ENCODE measurements at regions not wholly inside any gene's neighbourhood (a gene's known extent, or its start where the extent isn't known, plus 50 kb on each side); places are given as distances from the start of the nearest gene placed in this dataset.

DNA sequence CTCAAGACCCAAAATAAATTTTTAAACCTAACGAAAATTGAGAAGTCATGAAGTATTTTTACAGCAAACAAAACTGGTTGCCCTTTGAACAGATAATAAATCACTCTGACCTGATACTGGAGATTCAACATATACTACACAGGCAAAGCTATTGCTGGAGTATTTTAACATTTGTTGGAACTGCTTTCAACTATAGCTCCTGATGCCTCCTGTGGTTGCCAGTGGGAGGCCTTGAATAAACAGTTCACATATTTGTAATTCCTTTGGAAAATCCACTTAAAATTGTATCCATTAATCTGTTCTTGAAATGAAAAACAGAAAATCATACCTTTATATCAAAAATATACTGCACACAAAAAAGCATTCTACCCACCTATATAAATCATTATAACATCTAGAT is 605.1 kb downstream of the KCTD8 start:
- H3K4me3 ChIP-seq (ENCODE audit: low read depth, low read length): no peak overlapping the region
- no peak for DNase-seq (ENCODE audit: low read depth)
- TF ChIP-seq, protein P1, sequence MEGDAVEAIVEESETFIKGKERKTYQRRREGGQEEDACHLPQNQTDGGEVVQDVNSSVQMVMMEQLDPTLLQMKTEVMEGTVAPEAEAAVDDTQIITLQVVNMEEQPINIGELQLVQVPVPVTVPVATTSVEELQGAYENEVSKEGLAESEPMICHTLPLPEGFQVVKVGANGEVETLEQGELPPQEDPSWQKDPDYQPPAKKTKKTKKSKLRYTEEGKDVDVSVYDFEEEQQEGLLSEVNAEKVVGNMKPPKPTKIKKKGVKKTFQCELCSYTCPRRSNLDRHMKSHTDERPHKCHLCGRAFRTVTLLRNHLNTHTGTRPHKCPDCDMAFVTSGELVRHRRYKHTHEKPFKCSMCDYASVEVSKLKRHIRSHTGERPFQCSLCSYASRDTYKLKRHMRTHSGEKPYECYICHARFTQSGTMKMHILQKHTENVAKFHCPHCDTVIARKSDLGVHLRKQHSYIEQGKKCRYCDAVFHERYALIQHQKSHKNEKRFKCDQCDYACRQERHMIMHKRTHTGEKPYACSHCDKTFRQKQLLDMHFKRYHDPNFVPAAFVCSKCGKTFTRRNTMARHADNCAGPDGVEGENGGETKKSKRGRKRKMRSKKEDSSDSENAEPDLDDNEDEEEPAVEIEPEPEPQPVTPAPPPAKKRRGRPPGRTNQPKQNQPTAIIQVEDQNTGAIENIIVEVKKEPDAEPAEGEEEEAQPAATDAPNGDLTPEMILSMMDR (IDR thresholded peaks at IDR 0.05; ENCODE audit: insufficient read depth, low read length): no peak

DNA sequence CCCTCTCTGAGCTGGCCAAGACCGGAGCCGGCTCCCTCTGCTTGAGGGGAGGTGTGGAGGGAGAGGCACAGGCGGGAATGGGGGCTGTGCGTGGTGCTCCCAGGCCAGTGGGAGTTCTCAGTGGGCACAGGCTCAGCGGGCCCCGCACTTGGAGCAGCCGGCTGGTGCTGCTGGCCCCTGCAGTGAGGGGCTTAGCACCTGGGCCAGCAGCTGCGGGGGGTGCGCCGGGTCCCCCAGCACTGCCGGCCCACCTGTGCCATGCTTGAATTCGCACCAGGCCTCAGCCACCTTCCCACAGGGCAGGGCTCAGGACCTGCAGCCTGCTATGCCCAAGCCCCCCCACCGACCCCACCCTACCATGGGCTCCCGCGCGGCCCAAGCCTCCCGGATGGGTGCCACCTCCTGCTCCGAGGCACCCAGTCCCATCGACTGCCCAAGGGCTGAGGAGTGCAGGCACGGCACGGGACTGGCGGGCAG is 602.5 kb downstream of the KCTD8 start:
- DNase-seq (ENCODE audit: low read depth): no peak
- no peak overlapping the region for H3K4me3 ChIP-seq (ENCODE audit: low read depth, low read length)
- TF ChIP-seq, protein P1 (IDR thresholded peaks at IDR 0.05; ENCODE audit: insufficient read depth, low read length): no peak

DNA sequence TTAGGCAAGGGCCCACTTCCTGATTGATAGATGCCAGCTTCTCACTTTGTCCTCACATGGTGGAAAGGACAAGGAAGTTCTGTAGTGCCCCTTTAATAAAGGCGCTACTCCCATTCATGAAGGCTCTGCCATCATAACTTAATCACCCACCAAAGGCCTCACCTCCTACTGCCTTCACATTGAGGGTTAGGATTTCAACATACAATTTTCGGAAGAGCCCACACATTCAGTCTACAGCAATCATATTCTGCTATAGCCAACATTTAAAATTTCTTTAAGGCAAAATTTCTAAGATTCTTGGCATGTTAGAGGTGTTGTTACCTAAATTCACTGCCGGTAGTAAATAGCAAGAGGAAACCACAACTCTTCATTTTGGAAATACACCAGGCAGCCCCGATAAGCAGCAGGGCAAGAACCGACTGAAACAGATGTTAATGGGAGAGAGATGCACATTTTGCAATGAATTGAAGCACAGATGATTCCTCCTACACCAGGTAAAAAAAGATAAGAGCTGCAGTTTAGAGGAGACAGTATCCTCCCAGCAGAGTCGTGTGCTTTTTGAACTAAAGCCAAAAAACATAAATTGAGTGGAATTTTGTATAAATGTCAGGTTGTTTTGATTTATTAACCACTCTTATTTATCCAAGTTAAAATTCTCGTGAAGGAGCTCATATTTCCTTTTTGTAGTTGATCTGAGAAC is 594.9 kb downstream of the KCTD8 start:
- TF ChIP-seq, protein P1 (IDR thresholded peaks at IDR 0.05; ENCODE audit: insufficient read depth, low read length): no peak
- DNase-seq (ENCODE audit: low read depth): no peak
- no peak overlapping the region for H3K4me3 ChIP-seq (ENCODE audit: low read depth, low read length)

DNA sequence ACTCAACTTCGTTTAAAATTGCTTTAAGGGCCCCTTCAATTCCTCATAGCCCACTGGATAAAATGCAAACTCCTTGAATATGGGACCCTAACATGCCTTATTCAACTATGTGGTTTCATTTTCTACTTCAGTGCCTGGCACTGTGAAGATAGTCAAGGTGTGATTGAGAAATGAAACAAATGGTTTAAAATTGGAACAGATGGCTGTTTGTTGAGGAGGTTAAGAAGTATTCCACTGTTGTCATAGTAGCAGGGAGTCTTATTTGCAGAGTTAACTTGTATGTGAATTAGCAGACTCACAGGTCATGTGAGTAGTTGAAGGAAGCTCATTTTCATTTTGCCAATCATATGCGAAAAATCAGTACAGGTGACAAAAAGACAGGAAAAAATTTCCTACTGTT is 593.3 kb downstream of the KCTD8 start:
- TF ChIP-seq, protein P1 (IDR thresholded peaks at IDR 0.05; ENCODE audit: insufficient read depth, low read length): no peak
- H3K4me3 ChIP-seq (ENCODE audit: low read depth, low read length): no peak overlapping the region
- DNase-seq (ENCODE audit: low read depth): no peak

DNA sequence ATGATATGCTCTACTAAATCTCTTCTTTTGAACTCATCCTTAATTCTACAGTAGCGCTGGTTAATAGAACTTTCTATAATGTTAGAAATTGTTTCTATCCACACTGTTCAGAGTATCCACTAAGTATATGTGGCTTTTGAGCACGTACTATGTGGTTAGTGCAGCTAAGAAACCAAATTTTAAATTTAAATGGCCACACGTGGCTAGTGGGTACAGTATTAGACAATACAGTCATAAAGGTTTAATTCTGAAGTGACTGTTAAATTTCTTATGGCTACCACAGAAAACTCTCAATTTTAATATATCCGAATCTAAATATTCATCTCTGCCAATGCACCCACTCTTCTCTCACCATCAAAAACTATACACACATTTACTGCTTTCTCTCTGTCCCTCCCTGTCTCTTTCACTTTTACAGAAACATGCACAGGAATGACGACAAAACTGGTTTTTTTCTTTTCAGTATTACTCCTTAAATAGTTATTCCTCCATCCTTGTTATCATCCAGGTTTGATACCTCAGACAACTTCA is 583.9 kb downstream of the KCTD8 start:
- DNase-seq (ENCODE audit: low read depth): no peak
- TF ChIP-seq, protein P1 (IDR thresholded peaks at IDR 0.05; ENCODE audit: insufficient read depth, low read length): no peak
- no peak overlapping the region for H3K4me3 ChIP-seq (ENCODE audit: low read depth, low read length)

DNA sequence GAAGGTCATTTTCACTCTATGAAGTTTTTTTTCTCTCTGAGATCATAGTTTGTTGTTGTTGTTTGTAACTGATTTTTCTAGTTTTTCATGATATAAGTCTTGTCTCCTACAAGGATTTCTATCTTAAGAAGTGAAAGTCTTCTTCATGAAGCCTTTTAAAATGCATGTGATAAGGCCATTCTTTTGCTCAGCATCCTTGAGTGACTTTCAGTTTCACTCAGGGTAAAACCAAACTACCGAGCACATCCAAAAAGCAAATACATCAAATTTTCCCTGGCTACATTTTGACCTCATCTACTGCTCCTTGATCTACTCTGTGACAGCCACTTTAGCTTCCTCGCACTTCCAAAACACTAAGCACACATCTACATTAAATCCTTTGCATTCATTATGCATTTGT is 580.7 kb downstream of the KCTD8 start:
- no peak for DNase-seq (ENCODE audit: low read depth)
- H3K4me3 ChIP-seq (ENCODE audit: low read depth, low read length): no peak overlapping the region
- TF ChIP-seq, protein P1 (IDR thresholded peaks at IDR 0.05; ENCODE audit: insufficient read depth, low read length): no peak
